DOHH2 (cell line): ENCODE measurements at regions not wholly inside any gene's neighbourhood (a gene's known extent, or its start where the extent isn't known, plus 50 kb on each side); places are given as distances from the start of the nearest gene placed in this dataset.
"Not testable (repeated sequence)": the region's sequence is repeated elsewhere in the genome, so short reads cannot be mapped to it uniquely, and the experiment has no call there.

Experiments used
- CTCF ChIP-seq: fragments of 200-600 bp; sonication (generic); IDR thresholded peaks from one replicate; pipeline ENCODE4 v1.5.1; 2014; ENCODE audit warnings: antibody characterized with exemption, mild to moderate bottlenecking, low read depth, low read length; ENCODE audit not compliant: poor library complexity, severe bottlenecking
- EZH2phosphoT487 ChIP-seq: fragments of 200-600 bp; sonication (generic); IDR thresholded peaks from 2 replicates; pipeline ENCODE4 v1.6.1; 2017; ENCODE audit warnings: borderline replicate concordance, mild to moderate bottlenecking, antibody characterized with exemption, low read length, moderate library complexity, mixed read lengths

DNA sequence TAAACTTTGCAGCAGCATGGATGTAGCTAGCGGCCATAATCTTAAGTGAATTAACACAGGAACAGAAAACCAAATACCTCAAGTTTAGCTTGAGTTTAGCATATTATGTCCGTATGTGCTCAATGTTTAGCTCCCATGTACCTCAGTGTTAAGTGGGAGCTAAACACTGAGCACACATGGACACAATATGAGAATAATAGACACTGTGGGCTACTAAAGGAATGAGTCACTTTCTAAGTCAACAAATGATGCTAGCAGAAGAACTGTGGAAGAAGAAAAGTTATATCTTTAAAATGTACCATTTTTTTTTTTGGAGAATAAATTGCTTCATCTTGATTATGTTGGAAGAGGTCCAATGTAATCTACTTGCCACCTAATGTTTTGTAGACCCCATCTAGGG is 1146.0 kb upstream of the SLC39A10 start:
- TF ChIP-seq CTCF, EZH2phosphoT487: not testable (repeated sequence)
